Nucleus accumbens (tissue), 56 donors: ENCODE measurements at regions not wholly inside any gene's neighbourhood (a gene's known extent, or its start where the extent isn't known, plus 50 kb on each side); places are given as distances from the start of the nearest gene placed in this dataset.

Source experiments
- DNase-seq, 56 donors: peaks; one replicate each; lab custom pipeline; 2025; lab: John Stamatoyannopoulos, UW

GRCh38 chr12:67927815-67928214 is 61.4 kb upstream of the IFNG-AS1 start:
- no peak for DNase-seq

GRCh38 chr12:67928621-67929383 is 60.4 kb upstream of the IFNG-AS1 start:
- no peak for DNase-seq

GRCh38 chr12:67929384-67929772 is 59.9 kb upstream of the IFNG-AS1 start:
- no peak for DNase-seq

GRCh38 chr12:67937822-67938221 is 51.4 kb upstream of the IFNG-AS1 start:
- no peak for DNase-seq
